ENCODE measurements at regions not wholly inside any gene's neighbourhood (a gene's known extent, or its start where the extent isn't known, plus 50 kb on each side); places are given as distances from the start of the nearest gene placed in this dataset.

- TF ChIP-seq CTCF (IDR thresholded peaks at IDR 0.05; ENCODE audit: low read length), result no peak
- no peak for TF ChIP-seq EZH2 (optimal IDR thresholded peaks at IDR 0.05; ENCODE audit: low read depth, low read length)
- TF ChIP-seq EZH2phosphoT487 (IDR thresholded peaks at IDR 0.05; ENCODE audit: low read length), result no peak
Measured at GRCh38 chr1:178034676-178035075, 59.2 kb upstream of the RASAL2 start.
